ENCODE measurements at regions not wholly inside any gene's neighbourhood (a gene's known extent, or its start where the extent isn't known, plus 50 kb on each side); places are given as distances from the start of the nearest gene placed in this dataset.

- TF ChIP-seq TSHZ2 (CRISPR knock-in tag; IDR thresholded peaks at IDR 0.05) (no peak), BACH2 (CRISPR knock-in tag; IDR thresholded peaks at IDR 0.05; ENCODE audit: borderline replicate concordance) (no peak), TOX (CRISPR knock-in tag; IDR thresholded peaks at IDR 0.05; ENCODE audit: borderline replicate concordance) (no peak), PPARA (CRISPR knock-in tag; IDR thresholded peaks at IDR 0.05; ENCODE audit: borderline replicate concordance) (no peak), ZNF70 (CRISPR knock-in tag; IDR thresholded peaks at IDR 0.05) (no peak), CREB5 (CRISPR knock-in tag; IDR thresholded peaks at IDR 0.05; ENCODE audit: low read depth) (no peak), RARB (CRISPR knock-in tag; IDR thresholded peaks at IDR 0.05) (no peak), CSDC2 (CRISPR knock-in tag; IDR thresholded peaks at IDR 0.05) (no peak), CSRNP3 (CRISPR knock-in tag; IDR thresholded peaks at IDR 0.05) (no peak), ZFP3 (CRISPR knock-in tag; IDR thresholded peaks at IDR 0.05) (no peak), ARNTL (CRISPR knock-in tag; IDR thresholded peaks at IDR 0.05; ENCODE audit: borderline replicate concordance, low read depth) (no peak)
- TF ChIP-seq, protein P1, sequence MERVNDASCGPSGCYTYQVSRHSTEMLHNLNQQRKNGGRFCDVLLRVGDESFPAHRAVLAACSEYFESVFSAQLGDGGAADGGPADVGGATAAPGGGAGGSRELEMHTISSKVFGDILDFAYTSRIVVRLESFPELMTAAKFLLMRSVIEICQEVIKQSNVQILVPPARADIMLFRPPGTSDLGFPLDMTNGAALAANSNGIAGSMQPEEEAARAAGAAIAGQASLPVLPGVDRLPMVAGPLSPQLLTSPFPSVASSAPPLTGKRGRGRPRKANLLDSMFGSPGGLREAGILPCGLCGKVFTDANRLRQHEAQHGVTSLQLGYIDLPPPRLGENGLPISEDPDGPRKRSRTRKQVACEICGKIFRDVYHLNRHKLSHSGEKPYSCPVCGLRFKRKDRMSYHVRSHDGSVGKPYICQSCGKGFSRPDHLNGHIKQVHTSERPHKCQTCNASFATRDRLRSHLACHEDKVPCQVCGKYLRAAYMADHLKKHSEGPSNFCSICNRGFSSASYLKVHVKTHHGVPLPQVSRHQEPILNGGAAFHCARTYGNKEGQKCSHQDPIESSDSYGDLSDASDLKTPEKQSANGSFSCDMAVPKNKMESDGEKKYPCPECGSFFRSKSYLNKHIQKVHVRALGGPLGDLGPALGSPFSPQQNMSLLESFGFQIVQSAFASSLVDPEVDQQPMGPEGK (CRISPR knock-in tag; IDR thresholded peaks at IDR 0.05; ENCODE audit: borderline replicate concordance), result no peak
- ATAC-seq, result no peak
These were observed 106.4 kb downstream of the BRD1 start for GRCh38 chr22:49721211-49721763.

- TF ChIP-seq POU6F1 (CRISPR knock-in tag; IDR thresholded peaks at IDR 0.05; ENCODE audit: borderline replicate concordance, low read depth) (no peak), ISL1 (CRISPR knock-in tag; IDR thresholded peaks at IDR 0.05) (no peak), PPARA (CRISPR knock-in tag; IDR thresholded peaks at IDR 0.05; ENCODE audit: borderline replicate concordance) (no peak), ZC3H10 (CRISPR knock-in tag; IDR thresholded peaks at IDR 0.05) (no peak), ESRRG (CRISPR knock-in tag; IDR thresholded peaks at IDR 0.05) (no peak), OSR1 (CRISPR knock-in tag; IDR thresholded peaks at IDR 0.05) (no peak), BACH2 (CRISPR knock-in tag; IDR thresholded peaks at IDR 0.05; ENCODE audit: borderline replicate concordance) (no peak), CREB5 (CRISPR knock-in tag; IDR thresholded peaks at IDR 0.05; ENCODE audit: low read depth) (no peak), TCF4 (CRISPR knock-in tag; IDR thresholded peaks at IDR 0.05; ENCODE audit: borderline replicate concordance) (no peak), GLIS3 (CRISPR knock-in tag; IDR thresholded peaks at IDR 0.05) (no peak), TOX (CRISPR knock-in tag; IDR thresholded peaks at IDR 0.05; ENCODE audit: borderline replicate concordance) (no peak), ZFP3 (CRISPR knock-in tag; IDR thresholded peaks at IDR 0.05) (no peak), CSRNP3 (CRISPR knock-in tag; IDR thresholded peaks at IDR 0.05) (no peak), ARNTL (CRISPR knock-in tag; IDR thresholded peaks at IDR 0.05; ENCODE audit: borderline replicate concordance, low read depth) (no peak), SNAI2 (CRISPR knock-in tag; IDR thresholded peaks at IDR 0.05) (no peak), RARB (CRISPR knock-in tag; IDR thresholded peaks at IDR 0.05) (no peak), ZFP30 (CRISPR knock-in tag; IDR thresholded peaks at IDR 0.05) (no peak), CSDC2 (CRISPR knock-in tag; IDR thresholded peaks at IDR 0.05) (no peak)
- TF ChIP-seq, protein P1 (CRISPR knock-in tag; IDR thresholded peaks at IDR 0.05; ENCODE audit: borderline replicate concordance), result no peak
- ATAC-seq, result no peak
These were observed 107.3 kb downstream of the BRD1 start for GRCh38 chr22:49720279-49720959.

All from SK-N-SH treated with all-trans-retinoic acid at 6 μM for 48 hours (cell line).